BE2C (cell line): ENCODE measurements at regions not wholly inside any gene's neighbourhood (a gene's known extent, or its start where the extent isn't known, plus 50 kb on each side); places are given as distances from the start of the nearest gene placed in this dataset.

Experiments
- DNase-seq: peaks from one replicate; pipeline ENCODE4 v3.0.0-alpha.2; 2020
- H3K27me3 ChIP-seq: fragments of 250-450 bp; sonication (Bioruptor Pico); 2 replicates; pipeline ENCODE4 v1.5.1; 2020; ENCODE audit warnings: mild to moderate bottlenecking
- H3K36me3 ChIP-seq: fragments of 250-450 bp; sonication (Bioruptor Pico); 2 replicates; pipeline ENCODE4 v1.5.1; 2020; ENCODE audit warnings: mild to moderate bottlenecking
- H3K4me1 ChIP-seq: fragments of 250-450 bp; sonication (Bioruptor Pico); 2 replicates; pipeline ENCODE4 v1.5.1; 2020
- H3K4me3 ChIP-seq: 2 replicates; pipeline ENCODE4 v1.5.1; 2011; ENCODE audit warnings: low read depth, low read length
- H3K9me3 ChIP-seq: fragments of 250-450 bp; sonication (Bioruptor Pico); 2 replicates; pipeline ENCODE4 v1.5.1; 2020
- TF ChIP-seq, protein P1 (sequence below): IDR thresholded peaks from 2 replicates; pipeline ENCODE4 v1.5.1; 2012; ENCODE audit warnings: mild to moderate bottlenecking, low read depth, low read length

DNA sequence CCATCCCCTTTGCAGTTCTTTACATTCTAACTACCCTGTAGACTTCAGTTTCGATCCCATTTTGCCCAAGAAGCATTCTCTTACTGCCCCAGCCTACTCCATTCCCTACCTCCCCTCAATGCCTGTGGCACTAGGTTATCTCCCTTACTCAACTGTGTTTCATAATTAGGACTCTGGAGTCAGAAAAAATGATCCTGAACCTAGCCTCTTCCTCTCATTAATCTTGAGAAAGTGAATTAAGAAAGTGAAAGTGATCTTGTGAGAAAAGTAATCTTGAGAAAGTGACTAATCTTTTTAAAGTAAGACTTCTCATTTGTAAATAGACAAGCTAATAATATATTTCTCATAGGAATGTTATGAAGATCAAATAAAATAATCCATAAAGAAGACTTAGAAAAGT, 444.0 kb upstream of the TRPC7 start:
- no peaks in the 10 kb centered on the region for H3K27me3 ChIP-seq
- no peak for DNase-seq
- no peaks in the 10 kb centered on the region for H3K9me3 ChIP-seq
- TF ChIP-seq, protein P1, sequence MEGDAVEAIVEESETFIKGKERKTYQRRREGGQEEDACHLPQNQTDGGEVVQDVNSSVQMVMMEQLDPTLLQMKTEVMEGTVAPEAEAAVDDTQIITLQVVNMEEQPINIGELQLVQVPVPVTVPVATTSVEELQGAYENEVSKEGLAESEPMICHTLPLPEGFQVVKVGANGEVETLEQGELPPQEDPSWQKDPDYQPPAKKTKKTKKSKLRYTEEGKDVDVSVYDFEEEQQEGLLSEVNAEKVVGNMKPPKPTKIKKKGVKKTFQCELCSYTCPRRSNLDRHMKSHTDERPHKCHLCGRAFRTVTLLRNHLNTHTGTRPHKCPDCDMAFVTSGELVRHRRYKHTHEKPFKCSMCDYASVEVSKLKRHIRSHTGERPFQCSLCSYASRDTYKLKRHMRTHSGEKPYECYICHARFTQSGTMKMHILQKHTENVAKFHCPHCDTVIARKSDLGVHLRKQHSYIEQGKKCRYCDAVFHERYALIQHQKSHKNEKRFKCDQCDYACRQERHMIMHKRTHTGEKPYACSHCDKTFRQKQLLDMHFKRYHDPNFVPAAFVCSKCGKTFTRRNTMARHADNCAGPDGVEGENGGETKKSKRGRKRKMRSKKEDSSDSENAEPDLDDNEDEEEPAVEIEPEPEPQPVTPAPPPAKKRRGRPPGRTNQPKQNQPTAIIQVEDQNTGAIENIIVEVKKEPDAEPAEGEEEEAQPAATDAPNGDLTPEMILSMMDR: no peak
- no peaks in the 10 kb centered on the region for H3K36me3 ChIP-seq
- no peak overlapping the region for H3K4me3 ChIP-seq
- no peaks in the 10 kb centered on the region for H3K4me1 ChIP-seq

GRCh38 chr5:136808756-136809155, 443.4 kb upstream of the TRPC7 start:
- DNase-seq: no peak
- Histone ChIP-seq H3K36me3 (no peaks in the 10 kb centered on the region), H3K9me3 (no peaks in the 10 kb centered on the region), H3K4me3 (no peak overlapping the region), H3K27me3 (no peaks in the 10 kb centered on the region), H3K4me1 (no peaks in the 10 kb centered on the region)
- TF ChIP-seq, protein P1: no peak

GRCh38 chr5:136805466-136805865, 440.1 kb upstream of the TRPC7 start:
- Histone ChIP-seq H3K9me3 (no peaks in the 10 kb centered on the region), H3K4me1 (no peaks in the 10 kb centered on the region), H3K4me3 (no peak overlapping the region), H3K27me3 (no peaks in the 10 kb centered on the region), H3K36me3 (no peaks in the 10 kb centered on the region)
- TF ChIP-seq, protein P1: no peak
- no peak for DNase-seq

DNA sequence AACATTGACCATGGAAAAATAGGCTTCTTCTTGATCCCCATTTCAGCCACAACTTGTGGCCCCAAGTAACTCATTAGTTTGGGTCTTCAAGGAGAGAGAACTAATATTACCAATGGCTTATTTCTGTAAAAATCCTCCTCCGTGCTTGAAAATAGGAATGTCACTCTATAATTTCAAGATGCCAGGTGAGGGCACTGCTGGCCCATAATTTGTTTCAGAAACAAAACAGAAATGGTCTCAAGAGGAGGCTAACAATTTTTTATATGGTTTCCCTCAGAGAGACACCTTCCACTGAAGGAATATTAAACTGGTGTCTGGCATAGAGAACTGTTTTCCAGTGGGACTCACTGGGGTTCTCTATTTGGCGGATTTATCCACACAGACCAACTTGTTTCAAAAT, 437.0 kb upstream of the TRPC7 start:
- no peaks in the 10 kb centered on the region for H3K27me3 ChIP-seq
- TF ChIP-seq, protein P1: no peak
- DNase-seq: no peak
- H3K36me3 ChIP-seq: no peaks in the 10 kb centered on the region
- H3K4me3 ChIP-seq: no peak overlapping the region
- H3K9me3 ChIP-seq: no peaks in the 10 kb centered on the region
- no peaks in the 10 kb centered on the region for H3K4me1 ChIP-seq

DNA sequence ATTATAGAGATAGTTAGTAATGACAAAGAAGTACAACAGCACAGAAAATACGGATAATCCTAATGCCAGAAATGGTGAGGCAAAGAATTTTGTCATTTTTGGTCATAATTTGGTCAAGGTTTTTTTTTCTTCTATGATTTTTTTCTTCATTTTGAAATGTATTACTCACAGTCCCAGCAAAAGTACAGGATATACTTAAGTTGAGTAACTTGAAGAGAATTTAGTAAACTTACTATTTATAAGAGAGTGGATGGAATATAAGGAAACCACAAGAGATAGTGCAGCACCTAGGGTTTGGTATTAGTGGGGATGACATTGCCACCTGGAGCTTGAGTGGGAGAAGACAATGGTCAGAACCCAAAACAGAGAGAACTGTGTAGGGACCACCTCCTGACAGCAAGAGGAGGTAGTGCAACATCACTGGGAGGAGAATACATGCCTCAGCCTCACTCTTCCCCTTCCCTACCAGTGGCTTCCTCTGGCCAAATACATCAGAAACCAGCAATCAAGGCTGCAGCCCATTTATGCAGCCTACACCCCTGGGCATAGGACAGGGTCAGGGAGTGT, 434.5 kb upstream of the TRPC7 start:
- TF ChIP-seq, protein P1: no peak
- DNase-seq: no peak
- H3K9me3 ChIP-seq: no peaks in the 10 kb centered on the region
- H3K36me3 ChIP-seq: no peaks in the 10 kb centered on the region
- H3K4me3 ChIP-seq: no peak overlapping the region
- no peaks in the 10 kb centered on the region for H3K4me1 ChIP-seq
- H3K27me3 ChIP-seq: no peaks in the 10 kb centered on the region

DNA sequence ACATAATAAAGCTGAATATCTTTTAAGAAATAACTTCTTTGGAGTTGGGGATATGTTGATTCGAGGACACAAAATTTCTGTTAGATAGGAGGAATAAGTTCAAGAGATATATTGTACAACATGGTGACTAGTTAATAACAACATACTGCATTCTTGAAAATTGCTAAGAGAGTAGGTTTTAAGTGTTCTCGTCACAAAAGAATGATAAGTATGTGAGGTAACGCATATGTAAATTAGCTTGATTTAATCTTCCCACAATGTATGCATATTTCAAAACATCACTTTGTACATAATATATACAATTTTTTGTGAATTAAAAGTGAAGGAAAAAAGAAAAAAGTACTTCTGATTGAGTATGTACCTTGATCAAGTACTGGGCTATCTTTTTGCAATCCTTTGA, 428.0 kb upstream of the TRPC7 start:
- Histone ChIP-seq H3K4me1 (no peaks in the 10 kb centered on the region), H3K9me3 (no peaks in the 10 kb centered on the region), H3K4me3 (no peak overlapping the region), H3K27me3 (no peaks in the 10 kb centered on the region), H3K36me3 (no peaks in the 10 kb centered on the region)
- no peak for DNase-seq
- TF ChIP-seq, protein P1: no peak
